SH-SY5Y (cell line): ENCODE measurements at regions not wholly inside any gene's neighbourhood (a gene's known extent, or its start where the extent isn't known, plus 50 kb on each side); places are given as distances from the start of the nearest gene placed in this dataset.

Source experiments
- GATA2 ChIP-seq: IDR thresholded peaks from 2 replicates; pipeline ENCODE4 v1.6.1; 2011; ENCODE audit warnings: mild to moderate bottlenecking, low read depth, low read length
- GATA3 ChIP-seq: IDR thresholded peaks from 2 replicates; pipeline ENCODE4 v1.6.1; 2011; ENCODE audit warnings: low read depth, mild to moderate bottlenecking, low read length, moderate library complexity

- TF ChIP-seq GATA2 (no peak), GATA3 (no peak)
Observed at GRCh38 chr14:73782623-73783022, 68.4 kb upstream of the PNMA1 start.
